MCF 10A (cell line): ENCODE measurements at regions not wholly inside any gene's neighbourhood (a gene's known extent, or its start where the extent isn't known, plus 50 kb on each side); places are given as distances from the start of the nearest gene placed in this dataset.

ENCODE experiments used
- BruUV-seq: library from RNA; stranded (reverse); fragments of 400-500 nt; replicated peaks from 2 replicates; lab custom pipeline; 2021; lab: Mats Ljungman, UMichigan
- CTCF ChIA-PET: fragments of 300-600 bp; sonication (Branson Sonifier 250); formaldehyde crosslinking; extraction: SDS; loops from one replicate; lab custom pipeline; 2021; ENCODE audit warnings: antibody characterized with exemption, inconsistent platforms; lab: Yijun Ruan, JAX
- POLR2A ChIA-PET: fragments of 300-600, 350-650 bp; sonication (Branson Sonifier 250); formaldehyde crosslinking; extraction: SDS; loops from one replicate; lab custom pipeline; 2020; ENCODE audit warnings: antibody characterized with exemption, inconsistent platforms; lab: Yijun Ruan, JAX
- DNase-seq: peaks from one replicate; pipeline ENCODE4 v3.0.0-alpha.2; 2018; ENCODE audit not compliant: unreplicated experiment
- H3K27ac Mint-ChIP-seq: one replicate; pipeline ENCODE4 v1.8.0; 2022; ENCODE audit warnings: mild to moderate bottlenecking, low read depth, mixed read lengths; ENCODE audit not compliant: unreplicated experiment
- H3K27me3 Mint-ChIP-seq: one replicate; pipeline ENCODE4 v1.8.0; 2022; ENCODE audit warnings: mixed read lengths; ENCODE audit not compliant: insufficient read depth, unreplicated experiment
- H3K36me3 Mint-ChIP-seq: one replicate; pipeline ENCODE4 v1.8.0; 2022; ENCODE audit warnings: mild to moderate bottlenecking, moderate library complexity, mixed read lengths; ENCODE audit not compliant: insufficient read depth, unreplicated experiment
- H3K4me1 Mint-ChIP-seq: one replicate; pipeline ENCODE4 v1.8.0; 2022; ENCODE audit warnings: mixed read lengths; ENCODE audit not compliant: insufficient read depth, unreplicated experiment
- H3K4me3 Mint-ChIP-seq: one replicate; pipeline ENCODE4 v1.8.0; 2022; ENCODE audit warnings: mild to moderate bottlenecking, moderate library complexity, mixed read lengths; ENCODE audit not compliant: unreplicated experiment
- H3K9me3 Mint-ChIP-seq: one replicate; pipeline ENCODE4 v1.8.0; 2022; ENCODE audit warnings: mixed read lengths; ENCODE audit not compliant: unreplicated experiment
- CTCF ChIP-seq: fragments of 200-600 bp; IDR thresholded peaks from one replicate; pipeline ENCODE4 v1.8.0; 2022; ENCODE audit warnings: antibody characterized with exemption, mild to moderate bottlenecking; ENCODE audit not compliant: unreplicated experiment
- intact Hi-C: fragments of 100-400 bp; cut with micrococcal nuclease; formaldehyde crosslinking; loops from 2 replicates; pipeline ENCODE4 v1.14.1; 2022

- BruUV-seq, result no TSS peak
- Mint-ChIP-seq H3K27ac (no peak overlapping the region), H3K27me3 (no peaks in the 10 kb centered on the region), H3K36me3 (no peaks in the 10 kb centered on the region), H3K9me3 (no peaks in the 10 kb centered on the region), H3K4me1 (no peaks in the 10 kb centered on the region), H3K4me3 (no peak overlapping the region)
- CTCF ChIA-PET, result interaction anchor here (0.6 to 1.2 kb wide), 5 partner anchors 20 to 826 kb away, joined by 3 to 5 read pairs (median 3); no protein-coding TSS in a partner anchor
- POLR2A ChIA-PET, result no interaction called here
- intact Hi-C loops, result no loop called here
- DNase-seq, result no peak
- no peak for TF ChIP-seq CTCF
Measured at GRCh38 chr3:117774130-117774529, 1064.6 kb downstream of the TUSC7 start.

- POLR2A ChIA-PET, result no interaction called here
Measured at GRCh38 chr3:117786349-117786748, 1076.8 kb downstream of the TUSC7 start.

GRCh38 chr3:117788061-117788460, 1078.5 kb downstream of the TUSC7 start:
- Mint-ChIP-seq H3K27me3 (no peaks in the 10 kb centered on the region), H3K36me3 (no peaks in the 10 kb centered on the region), H3K4me3 (no peak overlapping the region), H3K4me1 (no peaks in the 10 kb centered on the region), H3K27ac (no peak overlapping the region), H3K9me3 (no peaks in the 10 kb centered on the region)
- POLR2A ChIA-PET, result no interaction called here
- CTCF ChIA-PET, result interaction anchor here (0.6 to 0.8 kb wide), 3 partner anchors 23 to 1697 kb away, joined by 3 to 5 read pairs (median 4); no protein-coding TSS in a partner anchor
- BruUV-seq, result no TSS peak
- no peak for TF ChIP-seq CTCF
- intact Hi-C loops, result no loop called here
- peak; percentile 20 for DNase-seq

More at GRCh38 chr3:117786349-117786748, 1076.8 kb downstream of the TUSC7 start:
- CTCF ChIA-PET, result no interaction called here
- no peak for TF ChIP-seq CTCF
- no peaks in the 10 kb centered on the region for H3K4me1 Mint-ChIP-seq
- intact Hi-C loops, result no loop called here
- H3K27me3 Mint-ChIP-seq, result no peaks in the 10 kb centered on the region
- no peak overlapping the region for H3K4me3 Mint-ChIP-seq
- no peaks in the 10 kb centered on the region for H3K9me3 Mint-ChIP-seq
- H3K27ac Mint-ChIP-seq, result no peak overlapping the region
- BruUV-seq, result no TSS peak
- no peak for DNase-seq
- H3K36me3 Mint-ChIP-seq, result no peaks in the 10 kb centered on the region

GRCh38 chr3:117788506-117788905, 1078.9 kb downstream of the TUSC7 start:
- Mint-ChIP-seq H3K4me3 (no peak overlapping the region), H3K27ac (no peak overlapping the region), H3K9me3 (no peaks in the 10 kb centered on the region), H3K36me3 (no peaks in the 10 kb centered on the region), H3K4me1 (no peaks in the 10 kb centered on the region), H3K27me3 (no peaks in the 10 kb centered on the region)
- DNase-seq, result no peak
- no peak for TF ChIP-seq CTCF
- POLR2A ChIA-PET, result interaction anchor here (0.7 kb wide), 1 partner anchor 68 kb away, joined by 5 read pairs; no protein-coding TSS in a partner anchor
- intact Hi-C loops, result no loop called here
- BruUV-seq, result no TSS peak
- CTCF ChIA-PET, result interaction anchor here (0.5 to 0.8 kb wide), 3 partner anchors 24 to 1696 kb away, joined by 3 to 5 read pairs (median 4); no protein-coding TSS in a partner anchor
